ENCODE measurements at regions not wholly inside any gene's neighbourhood (a gene's known extent, or its start where the extent isn't known, plus 50 kb on each side); places are given as distances from the start of the nearest gene placed in this dataset.

GRCh38 chr11:131201674-131202073, 168.7 kb upstream of the NTM start:
- Histone ChIP-seq H3K27ac (ENCODE audit: insufficient read length, low read depth, low read length) (no peak overlapping the region), H3K23ac (ENCODE audit: insufficient read length, low read depth, low read length) (no peak overlapping the region), H4K20me1 (ENCODE audit: control insufficient read depth, insufficient read depth, insufficient read length) (no peaks in the 10 kb centered on the region), H2BK5ac (ENCODE audit: insufficient read length, low read length) (no peak overlapping the region), H2AFZ (ENCODE audit: low read length) (no peak overlapping the region), H3K18ac (ENCODE audit: insufficient read length, low read depth, low read length) (no peak overlapping the region), H3K79me1 (ENCODE audit: insufficient read depth, low read depth, low read length, poor library complexity, severe bottlenecking) (no peaks in the 10 kb centered on the region), H3T11ph (ENCODE audit: low read length) (no peak overlapping the region), H2BK20ac (ENCODE audit: low read depth, low read length, poor library complexity, severe bottlenecking) (no peak overlapping the region), H3K9ac (ENCODE audit: extremely low read depth, insufficient read length, low read length) (no peak overlapping the region), H4K8ac (replicated peaks; ENCODE audit: insufficient read length, low read depth, low read length) (no peak overlapping the region), H3K4me2 (ENCODE audit: insufficient read depth, insufficient read length, low read length) (no peak overlapping the region), H3K9me3 (ENCODE audit: control insufficient read depth, low read depth, low read length) (no peaks in the 10 kb centered on the region), H3K14ac (ENCODE audit: insufficient read depth, low read length) (no peak overlapping the region), H4K5ac (ENCODE audit: insufficient read length, low read depth, low read length) (no peak overlapping the region), H2BK120ac (ENCODE audit: low read depth, low read length, poor library complexity, severe bottlenecking) (no peak overlapping the region), H3K23me2 (ENCODE audit: insufficient read length, low read depth, low read length, poor library complexity, severe bottlenecking) (no peaks in the 10 kb centered on the region), H3K4me1 (ENCODE audit: insufficient read depth, low read length) (no peaks in the 10 kb centered on the region), H3K79me2 (ENCODE audit: insufficient read depth, low read length) (no peaks in the 10 kb centered on the region), H3K56ac (ENCODE audit: insufficient read length, low read depth, low read length) (no peak overlapping the region), H4K91ac (ENCODE audit: insufficient read length, low read depth, low read length) (no peak overlapping the region), H2AK5ac (ENCODE audit: insufficient read length, low read length) (no peak overlapping the region), H2BK15ac (ENCODE audit: low read depth, low read length) (no peak overlapping the region), H3K4ac (ENCODE audit: low read depth, low read length) (no peak overlapping the region), H2BK12ac (ENCODE audit: insufficient read length, low read depth, low read length) (no peak overlapping the region), H3K27me3 (ENCODE audit: insufficient read depth, low read length) (no peaks in the 10 kb centered on the region)
- WGBS (ENCODE audit: extremely low coverage, insufficient read length, low lambda C conversion rate) = no CpG with 5 or more reads among the region's 12 CpGs
- Mint-ChIP-seq H3K27me3 (ENCODE audit: low read depth) (peaks cover 12% of the 10 kb centered on the region), H3K9me3 (no peaks in the 10 kb centered on the region; a peak in 1 of 5 replicates), H3K27ac (no peak overlapping the region), H3K4me3 (no peak overlapping the region), H3K36me3 (ENCODE audit: insufficient read depth in 1 of 3, low read depth in 3 of 3) (no peaks in the 10 kb centered on the region; a peak in 1 of 7 replicates), H3K4me1 (peaks cover 17 to 18% of the 10 kb centered on the region in 2 experiments)
- TF ChIP-seq, protein P1, sequence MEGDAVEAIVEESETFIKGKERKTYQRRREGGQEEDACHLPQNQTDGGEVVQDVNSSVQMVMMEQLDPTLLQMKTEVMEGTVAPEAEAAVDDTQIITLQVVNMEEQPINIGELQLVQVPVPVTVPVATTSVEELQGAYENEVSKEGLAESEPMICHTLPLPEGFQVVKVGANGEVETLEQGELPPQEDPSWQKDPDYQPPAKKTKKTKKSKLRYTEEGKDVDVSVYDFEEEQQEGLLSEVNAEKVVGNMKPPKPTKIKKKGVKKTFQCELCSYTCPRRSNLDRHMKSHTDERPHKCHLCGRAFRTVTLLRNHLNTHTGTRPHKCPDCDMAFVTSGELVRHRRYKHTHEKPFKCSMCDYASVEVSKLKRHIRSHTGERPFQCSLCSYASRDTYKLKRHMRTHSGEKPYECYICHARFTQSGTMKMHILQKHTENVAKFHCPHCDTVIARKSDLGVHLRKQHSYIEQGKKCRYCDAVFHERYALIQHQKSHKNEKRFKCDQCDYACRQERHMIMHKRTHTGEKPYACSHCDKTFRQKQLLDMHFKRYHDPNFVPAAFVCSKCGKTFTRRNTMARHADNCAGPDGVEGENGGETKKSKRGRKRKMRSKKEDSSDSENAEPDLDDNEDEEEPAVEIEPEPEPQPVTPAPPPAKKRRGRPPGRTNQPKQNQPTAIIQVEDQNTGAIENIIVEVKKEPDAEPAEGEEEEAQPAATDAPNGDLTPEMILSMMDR (conservative IDR thresholded peaks at IDR 0.05) = no peak
- no peak for DNase-seq

Measured in H9 (cell line).